BJ (cell line): ENCODE measurements at regions not wholly inside any gene's neighbourhood (a gene's known extent, or its start where the extent isn't known, plus 50 kb on each side); places are given as distances from the start of the nearest gene placed in this dataset.

Experiments used
- CTCF ChIA-PET: fragments of 350-600 bp; formaldehyde crosslinking; extraction: SDS; loops from one replicate; lab custom pipeline; 2021; ENCODE audit warnings: antibody characterized with exemption, inconsistent platforms; lab: Yijun Ruan, JAX
- POLR2A ChIA-PET: fragments of 300-600 bp; sonication (Branson Sonifier 250); formaldehyde crosslinking; extraction: SDS; loops from one replicate; lab custom pipeline; 2021; ENCODE audit warnings: antibody characterized with exemption; lab: Charles Lee
- DNase-seq: peaks from one replicate; pipeline ENCODE4 v3.0.0-alpha.2; 2011; ENCODE audit warnings: low read depth
- H3K27me3 ChIP-seq: 2 replicates; pipeline ENCODE4 v1.6.0; 2011; ENCODE audit warnings: low read length; ENCODE audit not compliant: control insufficient read depth, insufficient read depth
- H3K36me3 ChIP-seq: 2 replicates; pipeline ENCODE4 v1.5.1; 2011; ENCODE audit warnings: low read length; ENCODE audit not compliant: control insufficient read depth, insufficient read depth
- H3K4me3 ChIP-seq: 2 replicates; pipeline ENCODE4 v1.5.1; 2011; ENCODE audit warnings: low read depth, mild to moderate bottlenecking, control low read depth, low read length
- TF ChIP-seq, protein P1 (sequence below): IDR thresholded peaks from 2 replicates; pipeline ENCODE4 v1.5.1; 2011; ENCODE audit warnings: low read depth, mild to moderate bottlenecking, control low read depth, inconsistent platforms, low read length, moderate library complexity; ENCODE audit not compliant: insufficient read depth

DNA sequence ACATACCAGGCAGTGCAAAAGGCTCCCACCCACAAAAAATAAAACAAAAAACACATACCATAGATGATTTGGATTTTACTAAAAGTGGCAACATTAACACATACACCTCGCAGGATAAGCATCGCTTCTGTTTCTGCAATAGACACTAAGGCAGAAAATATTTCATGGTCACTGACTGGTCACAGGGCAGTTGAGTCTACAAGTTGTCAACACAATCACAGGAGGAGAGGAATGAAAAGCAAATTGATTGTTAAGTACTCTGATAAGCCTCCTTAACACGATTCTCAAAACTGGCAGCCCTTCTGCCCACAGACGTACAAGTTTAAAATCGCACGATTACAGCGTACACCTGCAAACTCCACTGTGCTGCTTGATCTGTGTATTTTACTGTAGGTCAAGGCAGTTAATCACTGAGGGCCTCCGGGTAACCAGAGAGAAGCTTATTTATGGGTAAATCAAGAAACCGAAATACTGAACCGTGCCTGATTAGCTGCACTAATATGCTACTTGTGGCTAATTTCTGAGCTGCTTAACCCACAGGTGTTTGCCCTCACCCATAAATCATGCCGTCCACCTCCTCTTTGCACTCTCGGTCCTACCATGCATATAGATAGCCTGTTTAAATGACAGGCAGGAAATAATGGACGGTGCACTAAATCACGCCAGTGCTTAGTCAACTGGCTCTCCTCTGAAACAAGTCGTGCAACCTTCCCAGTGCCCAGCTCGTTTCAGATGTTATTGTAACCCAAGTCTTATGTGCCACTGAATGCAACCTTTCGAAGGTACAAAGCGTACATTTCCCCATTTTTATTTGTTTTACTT is 659.4 kb upstream of the ADAMTS16 start:
- ChIA-PET CTCF (no interaction called here), POLR2A (no interaction called here)
- Histone ChIP-seq H3K27me3 (no peaks in the 10 kb centered on the region), H3K4me3 (no peak overlapping the region), H3K36me3 (no peaks in the 10 kb centered on the region)
- DNase-seq: no peak
- TF ChIP-seq, protein P1, sequence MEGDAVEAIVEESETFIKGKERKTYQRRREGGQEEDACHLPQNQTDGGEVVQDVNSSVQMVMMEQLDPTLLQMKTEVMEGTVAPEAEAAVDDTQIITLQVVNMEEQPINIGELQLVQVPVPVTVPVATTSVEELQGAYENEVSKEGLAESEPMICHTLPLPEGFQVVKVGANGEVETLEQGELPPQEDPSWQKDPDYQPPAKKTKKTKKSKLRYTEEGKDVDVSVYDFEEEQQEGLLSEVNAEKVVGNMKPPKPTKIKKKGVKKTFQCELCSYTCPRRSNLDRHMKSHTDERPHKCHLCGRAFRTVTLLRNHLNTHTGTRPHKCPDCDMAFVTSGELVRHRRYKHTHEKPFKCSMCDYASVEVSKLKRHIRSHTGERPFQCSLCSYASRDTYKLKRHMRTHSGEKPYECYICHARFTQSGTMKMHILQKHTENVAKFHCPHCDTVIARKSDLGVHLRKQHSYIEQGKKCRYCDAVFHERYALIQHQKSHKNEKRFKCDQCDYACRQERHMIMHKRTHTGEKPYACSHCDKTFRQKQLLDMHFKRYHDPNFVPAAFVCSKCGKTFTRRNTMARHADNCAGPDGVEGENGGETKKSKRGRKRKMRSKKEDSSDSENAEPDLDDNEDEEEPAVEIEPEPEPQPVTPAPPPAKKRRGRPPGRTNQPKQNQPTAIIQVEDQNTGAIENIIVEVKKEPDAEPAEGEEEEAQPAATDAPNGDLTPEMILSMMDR: no peak

DNA sequence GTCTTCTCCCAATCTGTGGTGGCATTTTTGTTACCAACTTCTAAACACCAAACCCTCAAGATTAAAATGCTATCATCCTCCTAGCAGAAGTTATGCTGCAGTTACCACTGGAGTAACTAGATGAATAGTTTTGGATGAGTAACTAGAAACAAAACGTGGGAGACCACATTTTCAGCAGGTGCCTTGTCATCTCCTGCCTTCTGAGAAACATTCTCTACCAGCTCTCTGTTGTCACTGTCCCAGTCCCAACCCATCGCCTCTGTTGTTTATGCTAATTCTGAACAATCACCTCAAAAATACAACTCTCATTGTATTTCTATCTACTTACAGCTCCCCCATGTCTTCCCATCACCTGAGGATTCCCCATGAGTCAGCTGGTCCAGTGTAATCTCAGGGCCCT is 652.5 kb upstream of the ADAMTS16 start:
- Histone ChIP-seq H3K4me3 (no peak overlapping the region), H3K36me3 (no peaks in the 10 kb centered on the region), H3K27me3 (no peaks in the 10 kb centered on the region)
- ChIA-PET POLR2A (no interaction called here), CTCF (no interaction called here)
- TF ChIP-seq, protein P1: no peak
- DNase-seq: no peak

DNA sequence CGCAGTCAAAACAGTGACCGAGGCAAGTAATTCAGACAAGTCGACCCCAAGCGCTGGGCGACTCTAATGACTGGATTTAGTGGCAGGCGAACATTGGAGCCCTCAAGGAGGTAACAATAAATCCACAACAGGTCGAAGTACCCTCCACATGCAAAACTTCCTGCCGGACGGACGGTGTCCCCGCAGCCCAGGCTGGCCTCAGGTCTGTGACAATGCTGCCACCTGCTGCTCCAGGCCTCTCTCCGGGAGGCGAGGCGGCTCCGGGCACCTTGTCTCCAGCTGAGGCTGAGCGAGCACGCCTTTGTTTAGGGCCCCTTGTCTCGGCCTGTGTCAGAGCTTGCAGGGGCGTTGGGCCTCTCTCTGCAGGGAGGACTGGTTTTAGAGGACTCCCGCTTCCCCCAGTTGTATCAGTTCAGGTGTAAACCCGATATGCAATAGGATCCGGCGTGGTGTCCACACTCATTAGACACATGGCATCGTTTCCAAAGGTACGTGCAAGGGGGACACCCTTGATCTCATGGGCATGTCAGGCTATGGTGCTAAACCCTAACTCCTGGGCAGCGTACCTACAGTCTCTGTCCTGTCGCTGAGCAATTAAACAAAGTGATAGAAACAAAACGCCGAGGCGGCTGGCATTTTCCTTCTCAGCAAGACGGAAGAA is 628.0 kb upstream of the ADAMTS16 start:
- Histone ChIP-seq H3K27me3 (no peaks in the 10 kb centered on the region), H3K4me3 (no peak overlapping the region), H3K36me3 (no peaks in the 10 kb centered on the region)
- no peak for DNase-seq
- POLR2A ChIA-PET: no interaction called here
- CTCF ChIA-PET: no interaction called here
- TF ChIP-seq, protein P1: no peak

DNA sequence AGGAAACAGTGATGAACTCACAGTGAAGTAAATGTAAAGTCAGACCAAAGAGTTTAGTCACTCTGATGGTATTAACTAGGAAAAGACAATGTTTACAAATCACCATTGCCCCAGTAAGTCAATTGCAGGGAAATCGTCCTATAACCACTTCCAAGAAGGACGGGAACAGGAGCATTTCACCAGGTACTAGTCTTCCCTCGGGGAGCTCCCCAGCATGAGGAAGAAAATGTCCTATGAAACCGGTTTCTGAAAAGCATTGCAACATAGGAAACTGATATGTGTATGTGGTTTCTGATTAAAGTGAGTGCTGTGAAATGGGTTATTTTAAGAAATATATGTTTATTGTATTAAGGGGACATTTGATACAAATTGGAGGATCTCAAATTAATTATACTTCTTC is 626.7 kb upstream of the ADAMTS16 start:
- POLR2A ChIA-PET: no interaction called here
- TF ChIP-seq, protein P1: no peak
- DNase-seq: no peak

DNA sequence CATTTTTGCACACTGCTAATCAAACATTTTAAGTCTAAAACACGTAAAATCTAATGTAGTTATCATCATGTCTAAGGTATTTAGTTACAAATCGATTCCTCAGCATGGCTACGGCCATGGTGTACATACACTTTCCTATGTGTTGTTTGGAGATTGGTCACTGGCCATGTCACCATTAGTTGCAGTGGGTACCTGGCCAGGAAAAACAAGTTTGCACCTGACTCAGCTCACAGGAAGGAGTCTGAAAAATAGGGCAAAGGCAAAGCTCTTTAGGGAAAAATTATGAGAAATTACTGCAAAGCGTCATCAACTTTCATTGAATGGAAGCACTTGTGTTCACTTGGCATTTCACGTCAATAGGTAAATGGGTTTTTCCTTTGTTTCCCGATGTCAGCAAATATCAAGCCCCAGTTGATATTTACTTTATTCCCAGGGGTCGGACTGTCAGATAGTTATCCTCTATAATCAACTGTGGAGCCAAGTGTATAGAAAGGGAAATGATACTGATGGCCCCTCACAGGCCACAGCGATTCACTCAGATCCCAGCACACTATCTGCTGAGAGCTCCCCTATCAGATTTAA is 626.0 kb upstream of the ADAMTS16 start:
- TF ChIP-seq, protein P1: no peak
- DNase-seq: no peak
- no peaks in the 10 kb centered on the region for H3K27me3 ChIP-seq
- POLR2A ChIA-PET: no interaction called here
- H3K4me3 ChIP-seq: no peak overlapping the region
- CTCF ChIA-PET: no interaction called here
- H3K36me3 ChIP-seq: no peaks in the 10 kb centered on the region

More for the DNA sequence above, 626.7 kb upstream of the ADAMTS16 start:
- Histone ChIP-seq H3K4me3 (no peak overlapping the region), H3K36me3 (no peaks in the 10 kb centered on the region), H3K27me3 (no peaks in the 10 kb centered on the region)
- CTCF ChIA-PET: no interaction called here
